ENCODE measurements at regions not wholly inside any gene's neighbourhood (a gene's known extent, or its start where the extent isn't known, plus 50 kb on each side); places are given as distances from the start of the nearest gene placed in this dataset.

- Histone ChIP-seq H3K9me3 (ENCODE audit: severe bottlenecking) (no peaks in the 10 kb centered on the region), H3K27ac (no peak overlapping the region)
- TF ChIP-seq CTCF (IDR thresholded peaks at IDR 0.05; ENCODE audit: low read depth, low read length), result no peak
Observed at GRCh38 chr20:22098511-22098910, 393.0 kb downstream of the PAX1 start.

GRCh38 chr20:22093122-22093521 is 387.7 kb downstream of the PAX1 start:
- Histone ChIP-seq H3K36me3 (no peaks in the 10 kb centered on the region), H3K9me3 (ENCODE audit: severe bottlenecking) (no peaks in the 10 kb centered on the region), H3K4me3 (ENCODE audit: low read depth, low read length) (no peak overlapping the region), H3K27ac (no peak overlapping the region), H3K27me3 (ENCODE audit: insufficient read depth, low read depth, severe bottlenecking) (peaks cover 12% of the 10 kb centered on the region)
- no peak for DNase-seq
- TF ChIP-seq CTCF (IDR thresholded peaks at IDR 0.05; ENCODE audit: low read depth, low read length), result no peak

More at GRCh38 chr20:22098511-22098910, 393.0 kb downstream of the PAX1 start:
- no peak overlapping the region for H3K4me3 ChIP-seq (ENCODE audit: low read depth, low read length)
- H3K36me3 ChIP-seq, result no peaks in the 10 kb centered on the region
- peaks cover 30% of the 10 kb centered on the region for H3K27me3 ChIP-seq (ENCODE audit: insufficient read depth, low read depth, severe bottlenecking)
- no peak for DNase-seq

GRCh38 chr20:22088882-22089281 is 383.4 kb downstream of the PAX1 start:
- Histone ChIP-seq H3K9me3 (ENCODE audit: severe bottlenecking) (no peaks in the 10 kb centered on the region), H3K36me3 (no peaks in the 10 kb centered on the region), H3K27me3 (ENCODE audit: insufficient read depth, low read depth, severe bottlenecking) (no peaks in the 10 kb centered on the region), H3K27ac (no peak overlapping the region), H3K4me3 (ENCODE audit: low read depth, low read length) (no peak overlapping the region)
- no peak for TF ChIP-seq CTCF (IDR thresholded peaks at IDR 0.05; ENCODE audit: low read depth, low read length)
- DNase-seq, result no peak

- Histone ChIP-seq H3K4me3 (ENCODE audit: low read depth, low read length) (no peak overlapping the region), H3K9me3 (ENCODE audit: severe bottlenecking) (no peaks in the 10 kb centered on the region), H3K27ac (no peak overlapping the region), H3K36me3 (no peaks in the 10 kb centered on the region), H3K27me3 (ENCODE audit: insufficient read depth, low read depth, severe bottlenecking) (no peaks in the 10 kb centered on the region)
- DNase-seq, result no peak
- no peak for TF ChIP-seq CTCF (IDR thresholded peaks at IDR 0.05; ENCODE audit: low read depth, low read length)
Observed at GRCh38 chr20:22080985-22081384, 375.5 kb downstream of the PAX1 start.

- no peak for DNase-seq
- H3K9me3 ChIP-seq (ENCODE audit: severe bottlenecking), result no peaks in the 10 kb centered on the region
- peaks cover 20% of the 10 kb centered on the region for H3K27me3 ChIP-seq (ENCODE audit: insufficient read depth, low read depth, severe bottlenecking)
- H3K4me3 ChIP-seq (ENCODE audit: low read depth, low read length), result no peak overlapping the region
- H3K36me3 ChIP-seq, result no peaks in the 10 kb centered on the region
- no peak overlapping the region for H3K27ac ChIP-seq
- TF ChIP-seq CTCF (IDR thresholded peaks at IDR 0.05; ENCODE audit: low read depth, low read length), result no peak
Observed at GRCh38 chr20:22074635-22075034, 369.2 kb downstream of the PAX1 start.

- peaks cover 25% of the 10 kb centered on the region for H3K27me3 ChIP-seq (ENCODE audit: insufficient read depth, low read depth, severe bottlenecking)
- no peak overlapping the region for H3K27ac ChIP-seq
- DNase-seq, result no peak
- H3K36me3 ChIP-seq, result no peaks in the 10 kb centered on the region
- no peaks in the 10 kb centered on the region for H3K9me3 ChIP-seq (ENCODE audit: severe bottlenecking)
- TF ChIP-seq CTCF (IDR thresholded peaks at IDR 0.05; ENCODE audit: low read depth, low read length), result no peak
- no peak overlapping the region for H3K4me3 ChIP-seq (ENCODE audit: low read depth, low read length)
Observed at GRCh38 chr20:22071841-22072240, 366.4 kb downstream of the PAX1 start.

Measured in WERI-Rb-1 (cell line).